ENCODE measurements at regions not wholly inside any gene's neighbourhood (a gene's known extent, or its start where the extent isn't known, plus 50 kb on each side); places are given as distances from the start of the nearest gene placed in this dataset.

DNA sequence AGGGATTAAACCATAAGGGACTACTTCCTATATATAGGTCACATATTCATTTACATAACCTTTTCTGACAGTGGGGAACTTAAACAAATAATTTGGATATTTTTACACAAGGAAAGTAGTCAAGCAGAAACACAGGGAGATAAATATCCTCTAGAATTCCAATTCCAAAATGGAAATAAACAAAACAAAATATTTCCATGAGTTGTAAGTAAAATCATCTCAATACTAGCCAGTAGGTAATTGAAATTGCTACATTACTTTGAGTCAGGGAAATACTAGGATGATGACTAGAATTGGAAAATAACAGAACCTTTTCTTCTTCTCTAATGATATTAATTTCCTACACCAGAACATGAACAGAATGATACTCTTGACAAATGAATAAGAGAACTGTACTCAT lies 1308.1 kb upstream of the GJE1 start:
- Mint-ChIP-seq H3K36me3 (ENCODE audit: unreplicated experiment) (no peaks in the 10 kb centered on the region), H3K27ac (ENCODE audit: unreplicated experiment) (no peak overlapping the region), H3K9me3 (ENCODE audit: unreplicated experiment) (no peaks in the 10 kb centered on the region), H3K4me1 (ENCODE audit: low read depth, unreplicated experiment) (no peaks in the 10 kb centered on the region), H3K4me3 (ENCODE audit: unreplicated experiment) (no peak overlapping the region), H3K27me3 (ENCODE audit: unreplicated experiment) (no peaks in the 10 kb centered on the region)
- DNase-seq = no peak
- TF ChIP-seq, protein P1, sequence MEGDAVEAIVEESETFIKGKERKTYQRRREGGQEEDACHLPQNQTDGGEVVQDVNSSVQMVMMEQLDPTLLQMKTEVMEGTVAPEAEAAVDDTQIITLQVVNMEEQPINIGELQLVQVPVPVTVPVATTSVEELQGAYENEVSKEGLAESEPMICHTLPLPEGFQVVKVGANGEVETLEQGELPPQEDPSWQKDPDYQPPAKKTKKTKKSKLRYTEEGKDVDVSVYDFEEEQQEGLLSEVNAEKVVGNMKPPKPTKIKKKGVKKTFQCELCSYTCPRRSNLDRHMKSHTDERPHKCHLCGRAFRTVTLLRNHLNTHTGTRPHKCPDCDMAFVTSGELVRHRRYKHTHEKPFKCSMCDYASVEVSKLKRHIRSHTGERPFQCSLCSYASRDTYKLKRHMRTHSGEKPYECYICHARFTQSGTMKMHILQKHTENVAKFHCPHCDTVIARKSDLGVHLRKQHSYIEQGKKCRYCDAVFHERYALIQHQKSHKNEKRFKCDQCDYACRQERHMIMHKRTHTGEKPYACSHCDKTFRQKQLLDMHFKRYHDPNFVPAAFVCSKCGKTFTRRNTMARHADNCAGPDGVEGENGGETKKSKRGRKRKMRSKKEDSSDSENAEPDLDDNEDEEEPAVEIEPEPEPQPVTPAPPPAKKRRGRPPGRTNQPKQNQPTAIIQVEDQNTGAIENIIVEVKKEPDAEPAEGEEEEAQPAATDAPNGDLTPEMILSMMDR (IDR thresholded peaks at IDR 0.05; ENCODE audit: partially characterized antibody, unreplicated experiment) = no peak

DNA sequence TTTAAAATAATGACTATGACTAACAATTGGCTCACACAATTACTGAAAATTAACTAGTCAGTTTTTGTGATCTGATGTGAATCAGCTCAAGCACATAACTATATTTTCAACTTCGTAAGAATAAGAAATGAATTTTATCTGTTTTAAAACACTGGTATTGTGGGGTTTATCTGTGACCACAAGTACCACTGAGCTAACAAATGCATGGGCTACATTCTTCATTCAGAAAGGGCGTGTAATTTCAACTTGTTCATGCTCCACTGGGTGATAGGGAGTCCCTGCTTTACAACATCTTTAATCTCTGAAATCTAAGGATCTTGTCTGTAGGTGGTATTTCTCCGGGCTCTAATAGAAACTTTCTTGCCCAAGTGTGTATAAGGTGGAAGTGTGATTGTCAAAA lies 1311.5 kb upstream of the GJE1 start:
- DNase-seq = no peak
- H3K27ac Mint-ChIP-seq (ENCODE audit: unreplicated experiment) = no peak overlapping the region

DNA sequence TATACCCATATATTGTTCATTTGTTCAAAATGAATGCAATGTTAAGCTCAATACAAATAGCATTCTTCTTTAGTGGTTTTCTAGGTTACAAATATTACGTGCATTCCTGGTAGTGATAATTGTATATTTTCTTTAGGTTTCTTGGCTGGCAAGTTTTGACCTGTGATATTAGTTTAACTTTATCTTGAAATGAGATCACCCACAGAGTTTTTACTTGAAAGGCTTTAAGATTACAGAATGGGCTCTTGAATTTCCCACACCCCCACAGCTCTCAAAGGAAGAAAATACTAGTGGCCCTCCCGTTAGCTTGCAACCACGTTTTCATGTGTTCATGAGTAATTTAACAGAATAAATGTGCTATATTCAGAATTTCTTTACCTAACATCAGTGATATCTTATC lies 1315.5 kb upstream of the GJE1 start:
- Mint-ChIP-seq H3K4me1 (ENCODE audit: low read depth, unreplicated experiment) (no peaks in the 10 kb centered on the region), H3K36me3 (ENCODE audit: unreplicated experiment) (no peaks in the 10 kb centered on the region), H3K27me3 (ENCODE audit: unreplicated experiment) (no peaks in the 10 kb centered on the region), H3K9me3 (ENCODE audit: unreplicated experiment) (no peaks in the 10 kb centered on the region), H3K27ac (ENCODE audit: unreplicated experiment) (no peak overlapping the region), H3K4me3 (ENCODE audit: unreplicated experiment) (no peak overlapping the region)
- TF ChIP-seq, protein P1 (IDR thresholded peaks at IDR 0.05; ENCODE audit: partially characterized antibody, unreplicated experiment) = no peak
- DNase-seq = no peak

More for the DNA sequence above, 1311.5 kb upstream of the GJE1 start:
- H3K36me3 Mint-ChIP-seq (ENCODE audit: unreplicated experiment) = no peaks in the 10 kb centered on the region
- H3K9me3 Mint-ChIP-seq (ENCODE audit: unreplicated experiment) = no peaks in the 10 kb centered on the region
- H3K27me3 Mint-ChIP-seq (ENCODE audit: unreplicated experiment) = no peaks in the 10 kb centered on the region
- TF ChIP-seq, protein P1 (IDR thresholded peaks at IDR 0.05; ENCODE audit: partially characterized antibody, unreplicated experiment) = no peak
- no peaks in the 10 kb centered on the region for H3K4me1 Mint-ChIP-seq (ENCODE audit: low read depth, unreplicated experiment)
- no peak overlapping the region for H3K4me3 Mint-ChIP-seq (ENCODE audit: unreplicated experiment)

DNA sequence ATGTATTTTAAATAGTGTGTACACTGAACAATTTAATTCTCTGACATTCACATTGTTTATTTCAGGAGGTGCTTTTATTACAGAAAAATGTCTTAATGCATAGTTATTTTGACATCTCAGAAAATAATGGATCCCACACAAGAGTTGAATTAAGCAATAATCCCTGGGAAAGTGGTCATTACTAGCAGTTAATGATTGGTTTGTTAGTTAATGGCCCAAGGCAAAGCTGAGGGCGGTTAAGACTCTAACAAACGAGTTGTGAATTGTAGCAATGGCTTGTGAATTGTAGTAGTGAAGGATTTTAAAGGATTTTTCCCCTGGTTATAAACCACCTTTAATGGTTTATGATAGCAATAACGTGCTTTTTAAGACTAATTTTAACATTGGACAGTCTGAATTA lies 1316.0 kb upstream of the GJE1 start:
- TF ChIP-seq, protein P1 (IDR thresholded peaks at IDR 0.05; ENCODE audit: partially characterized antibody, unreplicated experiment) = no peak
- Mint-ChIP-seq H3K9me3 (ENCODE audit: unreplicated experiment) (no peaks in the 10 kb centered on the region), H3K36me3 (ENCODE audit: unreplicated experiment) (no peaks in the 10 kb centered on the region), H3K27ac (ENCODE audit: unreplicated experiment) (no peak overlapping the region), H3K27me3 (ENCODE audit: unreplicated experiment) (no peaks in the 10 kb centered on the region), H3K4me1 (ENCODE audit: low read depth, unreplicated experiment) (no peaks in the 10 kb centered on the region), H3K4me3 (ENCODE audit: unreplicated experiment) (no peak overlapping the region)
- DNase-seq = no peak

DNA sequence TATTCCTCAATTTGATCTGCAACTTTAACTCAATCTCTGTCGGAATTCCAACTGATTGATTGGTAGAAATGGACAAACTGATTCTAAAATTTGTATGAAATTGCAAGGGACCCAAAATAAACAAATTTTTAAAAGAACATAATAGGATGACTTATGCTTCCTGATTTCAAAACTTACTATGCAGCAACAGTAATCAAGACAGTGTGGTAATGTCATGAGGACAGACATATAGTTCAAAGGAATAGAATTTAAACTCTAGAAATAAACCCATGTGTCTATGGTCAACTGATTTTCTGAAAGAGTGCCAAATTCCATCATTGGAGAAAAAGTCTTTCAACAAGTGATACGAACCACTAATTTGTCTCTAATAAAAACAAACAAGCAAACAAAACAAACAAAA lies 1320.1 kb upstream of the GJE1 start:
- H3K27ac Mint-ChIP-seq (ENCODE audit: unreplicated experiment) = no peak overlapping the region
- H3K9me3 Mint-ChIP-seq (ENCODE audit: unreplicated experiment) = no peaks in the 10 kb centered on the region
- TF ChIP-seq, protein P1 (IDR thresholded peaks at IDR 0.05; ENCODE audit: partially characterized antibody, unreplicated experiment) = no peak
- no peak overlapping the region for H3K4me3 Mint-ChIP-seq (ENCODE audit: unreplicated experiment)
- no peak for DNase-seq
- H3K36me3 Mint-ChIP-seq (ENCODE audit: unreplicated experiment) = no peaks in the 10 kb centered on the region
- no peaks in the 10 kb centered on the region for H3K27me3 Mint-ChIP-seq (ENCODE audit: unreplicated experiment)
- H3K4me1 Mint-ChIP-seq (ENCODE audit: low read depth, unreplicated experiment) = no peaks in the 10 kb centered on the region

Data from glutamatergic neuron (in vitro differentiated cells).